ENCODE measurements at regions not wholly inside any gene's neighbourhood (a gene's known extent, or its start where the extent isn't known, plus 50 kb on each side); places are given as distances from the start of the nearest gene placed in this dataset.

DNA sequence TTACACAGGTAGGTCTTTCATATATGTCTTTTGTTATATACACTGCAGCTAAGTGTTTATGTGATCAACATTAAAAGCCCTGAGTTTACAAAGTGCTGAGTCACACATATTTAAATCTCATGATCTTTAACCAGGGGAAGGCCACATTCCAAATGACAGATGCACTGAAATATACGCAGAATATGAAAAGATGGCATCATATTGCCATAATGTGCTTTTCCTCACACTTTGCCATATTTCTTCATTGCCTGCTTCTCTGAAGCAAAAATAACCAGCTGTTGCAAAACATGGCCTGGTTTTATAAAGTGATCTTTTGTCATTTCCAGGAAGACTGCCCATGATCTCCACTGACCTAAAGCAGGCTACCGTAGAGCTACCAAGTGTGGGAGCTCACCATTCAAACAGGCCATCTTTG is 93.5 kb upstream of the MAPRE2 start:
- FAIRE-seq (no peak), DNase-seq (ENCODE audit: low read depth in 1 of 2, low spot score in 2 of 2) (no peak)
- H2BK20ac ChIP-seq (ENCODE audit: low read length) = no peak overlapping the region
- CTCF ChIA-PET (ENCODE audit: partially characterized antibody) = no interaction called here
- H2BK120ac ChIP-seq (replicated peaks; ENCODE audit: low read depth, low read length) = no peak overlapping the region
- no peaks in the 10 kb centered on the region for H3K9me3 ChIP-seq (ENCODE audit: insufficient read depth in 2 of 2, low read depth in 1 of 2, low read length in 1 of 2)
- H4K5ac ChIP-seq (ENCODE audit: insufficient read length, low read depth, low read length) = no peak overlapping the region
- H2BK5ac ChIP-seq (ENCODE audit: low read depth, low read length) = no peak overlapping the region; the same call in 1 of the 2 replicates
- 76% methylated on average over 2 of the region's 2 CpGs; no CpG with 5 or more reads in 1 of the 2 experiments for WGBS, 2 experiments (ENCODE audit: extremely low coverage in 1 of 2, insufficient coverage in 1 of 2, insufficient read length in 1 of 2, insufficient replicate concordance in 2 of 2, low coverage in 1 of 2, low lambda C conversion rate in 2 of 2, missing lambda C conversion rate in 1 of 2)
- H3K27ac ChIP-seq (ENCODE audit: low read depth, low read length) = no peak overlapping the region
- H3K79me2 ChIP-seq (ENCODE audit: control insufficient read depth in 1 of 2, insufficient read depth in 2 of 2, low read length in 2 of 2) = no peaks in the 10 kb centered on the region
- no peak overlapping the region for H3K14ac ChIP-seq (ENCODE audit: insufficient read length)
- no peak overlapping the region for H3K4me2 ChIP-seq (ENCODE audit: insufficient read depth in 1 of 2, low read depth in 2 of 2, low read length in 2 of 2)
- peak; percentile 74 for TF ChIP-seq MAFK (IDR thresholded peaks at IDR 0.05; ENCODE audit: low read depth, low read length)
- TF ChIP-seq CTBP2 (IDR thresholded peaks at IDR 0.05; ENCODE audit: borderline replicate concordance, insufficient read depth, insufficient read length, low read length) = no peak
- TF ChIP-seq GTF2F1 (IDR thresholded peaks at IDR 0.05; ENCODE audit: borderline replicate concordance, low read depth, low read length) = no peak
- peak; percentile 83 for TF ChIP-seq BACH1 (IDR thresholded peaks at IDR 0.05; ENCODE audit: low read length)
- POLR2A ChIA-PET (ENCODE audit: partially characterized antibody) = no interaction called here
- H2BK12ac ChIP-seq (ENCODE audit: low read depth, low read length) = no peak overlapping the region
- H3K9ac ChIP-seq (replicated peaks in 1 of 4; ENCODE audit: extremely low read depth in 1 of 4, low read depth in 3 of 4, low read length in 3 of 4) = no peak overlapping the region
- H3K27me3 ChIP-seq (replicated peaks in 1 of 4; ENCODE audit: control insufficient read depth in 3 of 4, extremely low read depth in 1 of 4, insufficient read depth in 3 of 4, low read length in 3 of 4) = no peaks in the 10 kb centered on the region
- H2AFZ ChIP-seq (ENCODE audit: low read length) = 0 out of 2 replicates have a peak overlapping the region, but pooled peaks have one; percentile 43
- H3K23me2 ChIP-seq (ENCODE audit: low read depth, low read length) = no peaks in the 10 kb centered on the region
- no peak overlapping the region for H4K91ac ChIP-seq (replicated peaks; ENCODE audit: insufficient read length, low read length)
- no peak overlapping the region for H3K18ac ChIP-seq (ENCODE audit: extremely low read depth, low read length)
- no peak overlapping the region for H3K4ac ChIP-seq (replicated peaks; ENCODE audit: insufficient read length, low read depth, low read length)
- no peaks in the 10 kb centered on the region for H3K79me1 ChIP-seq (ENCODE audit: low read depth, low read length)
- no peaks in the 10 kb centered on the region for H3K36me3 ChIP-seq (ENCODE audit: control insufficient read depth in 2 of 4, insufficient read depth in 4 of 4, low read length in 3 of 4)
- no peak overlapping the region for H4K8ac ChIP-seq (ENCODE audit: extremely low read depth, insufficient read depth, low read length)
- H2AK5ac ChIP-seq (ENCODE audit: low read depth, low read length) = no peak overlapping the region
- H2BK15ac ChIP-seq (ENCODE audit: low read length) = no peak overlapping the region
- no peaks in the 10 kb centered on the region for H4K20me1 ChIP-seq (replicated peaks in 1 of 2; ENCODE audit: control insufficient read depth in 1 of 2, insufficient read depth in 2 of 2, low read length in 2 of 2)
- H3K23ac ChIP-seq (ENCODE audit: insufficient read length) = no peak overlapping the region
- no peak overlapping the region for H3K4me3 ChIP-seq (ENCODE audit: extremely low read depth in 1 of 4, insufficient read depth in 2 of 4, low read depth in 3 of 4, low read length in 4 of 4)
- no peak overlapping the region for H3K56ac ChIP-seq (replicated peaks; ENCODE audit: insufficient read length, low read depth, low read length)
- no peaks in the 10 kb centered on the region for H3K4me1 ChIP-seq (replicated peaks in 1 of 4; ENCODE audit: control insufficient read depth in 3 of 4, insufficient read depth in 4 of 4, low read length in 3 of 4)

All from H1 (cell line).